ENCODE measurements at regions not wholly inside any gene's neighbourhood (a gene's known extent, or its start where the extent isn't known, plus 50 kb on each side); places are given as distances from the start of the nearest gene placed in this dataset.
"Not testable (repeated sequence)": the region's sequence is repeated elsewhere in the genome, so short reads cannot be mapped to it uniquely, and the experiment has no call there.

DNA sequence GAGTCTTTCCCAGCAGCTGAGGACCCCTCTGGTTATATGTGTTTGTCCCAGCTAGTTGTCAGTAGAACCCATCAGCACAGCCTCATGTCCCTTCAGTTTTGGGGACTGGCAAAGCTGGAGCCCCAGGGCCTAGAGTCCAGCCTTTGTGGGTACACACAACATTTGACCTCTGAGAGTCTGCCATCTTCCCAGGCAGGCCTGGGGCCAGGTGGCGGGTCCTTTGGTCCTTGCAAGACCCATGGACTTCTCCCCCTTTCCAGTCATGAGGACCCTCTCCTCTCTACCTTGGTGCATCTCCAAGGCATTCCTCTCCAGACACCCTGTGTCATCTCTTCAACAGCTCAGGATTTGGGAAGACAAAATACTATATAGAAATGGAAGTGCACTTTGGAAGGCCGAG lies 198.4 kb downstream of the ZNF37A start:
- not testable (repeated sequence) for H2AK5ac ChIP-seq (ENCODE audit: insufficient read length, low read length); H4K20me1 ChIP-seq (ENCODE audit: control insufficient read depth, insufficient read depth, insufficient read length); H3K27me3 ChIP-seq (ENCODE audit: insufficient read depth, low read length); H3K23me2 ChIP-seq (ENCODE audit: insufficient read length, low read depth, low read length, poor library complexity, severe bottlenecking); H3K4ac ChIP-seq (ENCODE audit: low read depth, low read length); H4K91ac ChIP-seq (ENCODE audit: insufficient read length, low read depth, low read length); H2AFZ ChIP-seq (ENCODE audit: low read length); H4K8ac ChIP-seq (replicated peaks; ENCODE audit: insufficient read length, low read depth, low read length); H3K4me3 Mint-ChIP-seq; H4K5ac ChIP-seq (ENCODE audit: insufficient read length, low read depth, low read length); H3K36me3 Mint-ChIP-seq (ENCODE audit: insufficient read depth in 1 of 3, low read depth in 3 of 3); H3K18ac ChIP-seq (ENCODE audit: insufficient read length, low read depth, low read length); H3K27me3 Mint-ChIP-seq (ENCODE audit: low read depth); H3T11ph ChIP-seq (ENCODE audit: low read length); H3K4me1 ChIP-seq (ENCODE audit: insufficient read depth, low read length); H3K4me1 Mint-ChIP-seq; H3K23ac ChIP-seq (ENCODE audit: insufficient read length, low read depth, low read length); H3K79me2 ChIP-seq (ENCODE audit: insufficient read depth, low read length); H2BK15ac ChIP-seq (ENCODE audit: low read depth, low read length); H3K79me1 ChIP-seq (ENCODE audit: insufficient read depth, low read depth, low read length, poor library complexity, severe bottlenecking); H3K56ac ChIP-seq (ENCODE audit: insufficient read length, low read depth, low read length); DNase-seq; H2BK12ac ChIP-seq (ENCODE audit: insufficient read length, low read depth, low read length); H3K14ac ChIP-seq (ENCODE audit: insufficient read depth, low read length); H3K27ac ChIP-seq (ENCODE audit: insufficient read length, low read depth, low read length); H3K27ac Mint-ChIP-seq; H2BK20ac ChIP-seq (ENCODE audit: low read depth, low read length, poor library complexity, severe bottlenecking); H3K9ac ChIP-seq (ENCODE audit: extremely low read depth, insufficient read length, low read length); H3K4me2 ChIP-seq (ENCODE audit: insufficient read depth, insufficient read length, low read length); H2BK120ac ChIP-seq (ENCODE audit: low read depth, low read length, poor library complexity, severe bottlenecking); H2BK5ac ChIP-seq (ENCODE audit: insufficient read length, low read length)
- peaks cover 69% of the 10 kb centered on the region in 2 experiments for H3K9me3 Mint-ChIP-seq
- H3K9me3 ChIP-seq (ENCODE audit: control insufficient read depth, low read depth, low read length) = peaks cover 25% of the 10 kb centered on the region
- WGBS (ENCODE audit: extremely low coverage, insufficient read length, low lambda C conversion rate) = no CpG with 5 or more reads among the region's 2 CpGs

DNA sequence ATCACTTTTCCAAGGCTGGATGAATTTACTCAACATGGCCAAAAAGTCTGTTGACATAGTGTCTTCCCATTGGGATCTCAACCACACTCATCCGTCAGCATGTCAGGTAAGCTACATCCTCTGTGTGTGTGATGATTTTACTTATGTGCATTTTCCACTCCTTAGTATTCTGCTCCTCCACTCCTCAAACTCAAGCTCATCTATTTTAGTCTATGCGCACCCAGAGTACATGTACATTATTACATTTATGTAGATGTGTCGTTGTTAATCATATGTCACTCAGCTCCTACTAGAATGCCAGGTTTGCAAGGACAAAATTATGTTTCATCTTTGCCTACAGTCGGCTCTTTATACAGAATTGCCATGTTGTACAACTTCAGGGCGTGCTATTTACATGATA lies 216.0 kb downstream of the ZNF37A start:
- H3T11ph ChIP-seq (ENCODE audit: low read length); H3K9ac ChIP-seq (ENCODE audit: extremely low read depth, insufficient read length, low read length); H3K4me2 ChIP-seq (ENCODE audit: insufficient read depth, insufficient read length, low read length); H2BK120ac ChIP-seq (ENCODE audit: low read depth, low read length, poor library complexity, severe bottlenecking); DNase-seq; H2BK15ac ChIP-seq (ENCODE audit: low read depth, low read length); H3K27ac ChIP-seq (ENCODE audit: insufficient read length, low read depth, low read length); H3K4me1 ChIP-seq (ENCODE audit: insufficient read depth, low read length); H3K4ac ChIP-seq (ENCODE audit: low read depth, low read length); H3K56ac ChIP-seq (ENCODE audit: insufficient read length, low read depth, low read length); H2AFZ ChIP-seq (ENCODE audit: low read length); H3K36me3 Mint-ChIP-seq (ENCODE audit: insufficient read depth in 1 of 3, low read depth in 3 of 3); H3K27me3 Mint-ChIP-seq (ENCODE audit: low read depth); H3K18ac ChIP-seq (ENCODE audit: insufficient read length, low read depth, low read length); H3K4me3 Mint-ChIP-seq; H4K20me1 ChIP-seq (ENCODE audit: control insufficient read depth, insufficient read depth, insufficient read length); H2BK12ac ChIP-seq (ENCODE audit: insufficient read length, low read depth, low read length); H3K79me1 ChIP-seq (ENCODE audit: insufficient read depth, low read depth, low read length, poor library complexity, severe bottlenecking); H3K23me2 ChIP-seq (ENCODE audit: insufficient read length, low read depth, low read length, poor library complexity, severe bottlenecking); H4K91ac ChIP-seq (ENCODE audit: insufficient read length, low read depth, low read length); H3K27me3 ChIP-seq (ENCODE audit: insufficient read depth, low read length); H4K8ac ChIP-seq (replicated peaks; ENCODE audit: insufficient read length, low read depth, low read length); H3K27ac Mint-ChIP-seq; H2BK20ac ChIP-seq (ENCODE audit: low read depth, low read length, poor library complexity, severe bottlenecking); H3K79me2 ChIP-seq (ENCODE audit: insufficient read depth, low read length); H2BK5ac ChIP-seq (ENCODE audit: insufficient read length, low read length); H2AK5ac ChIP-seq (ENCODE audit: insufficient read length, low read length); H3K14ac ChIP-seq (ENCODE audit: insufficient read depth, low read length); H4K5ac ChIP-seq (ENCODE audit: insufficient read length, low read depth, low read length); H3K23ac ChIP-seq (ENCODE audit: insufficient read length, low read depth, low read length); H3K4me1 Mint-ChIP-seq: not testable (repeated sequence)
- H3K9me3 Mint-ChIP-seq = peaks cover 65 to 74% of the 10 kb centered on the region in 2 experiments
- no CpG with 5 or more reads among the region's 5 CpGs for WGBS (ENCODE audit: extremely low coverage, insufficient read length, low lambda C conversion rate)
- H3K9me3 ChIP-seq (ENCODE audit: control insufficient read depth, low read depth, low read length) = peaks cover 15% of the 10 kb centered on the region

Measured in H9 (cell line).